K562 (cell line): ENCODE measurements at regions not wholly inside any gene's neighbourhood (a gene's known extent, or its start where the extent isn't known, plus 50 kb on each side); places are given as distances from the start of the nearest gene placed in this dataset.

ENCODE experiments used
- ATAC-seq: fragments of 200-7000 bp; cut with Tn5 transposase; 3 replicates; pipeline ENCODE4 v1.9.1; 2020; ENCODE audit warnings: moderate library complexity
- BruUV-seq: library from RNA; stranded (reverse); fragments of 400-500 nt; replicated peaks from 2 replicates; lab custom pipeline; 2021; lab: Mats Ljungman, UMichigan
- CTCF ChIA-PET: fragments of 300-600 bp; formaldehyde crosslinking; extraction: SDS; loops from one replicate; lab custom pipeline; 2021; ENCODE audit warnings: low intra/inter-chr PET ratio; lab: Yijun Ruan, JAX
- POLR2A ChIA-PET: fragments of 300-600, 350-650 bp; sonication (Branson Sonifier 250); formaldehyde crosslinking; extraction: SDS; loops from one replicate; lab custom pipeline; 2021; ENCODE audit warnings: antibody characterized with exemption, inconsistent platforms; lab: Yijun Ruan, JAX
- DNase-seq, 4 experiments: peaks; one replicate each; pipeline versions ENCODE4 v3.0.0 to v3.0.0-alpha.2; 2011 to 2018; ENCODE audit warnings: low spot score in 3 of 4, mixed read lengths in 3 of 4; ENCODE audit errors: extremely low read depth in 1 of 4
- FAIRE-seq: peaks from 2 replicates; lab custom pipeline; 2011; peaks lifted over from hg19 to GRCh38; lab: Jason Lieb, UNC
- H2AFZ ChIP-seq: 2 replicates; pipeline ENCODE4 v1.6.0; 2011; ENCODE audit warnings: low read depth, low read length, control low read depth, inconsistent platforms
- H3K27ac ChIP-seq: fragments of 200-600 bp; 3 replicates; pipeline ENCODE4 v1.8.0; 2011; ENCODE audit warnings: low read depth, mild to moderate bottlenecking, control low read depth, inconsistent platforms, low read length, moderate library complexity, mixed read lengths; ENCODE audit errors: extremely low read depth
- H3K27me3 ChIP-seq, 2 experiments: fragments of 300-600 bp in 1 of 2; 2 replicates in 1 of 2; 3 replicates in 1 of 2; pipeline versions ENCODE4 v1.6.0 to v1.8.0; 2011; ENCODE audit warnings: inconsistent platforms in 2 of 2, low read length in 2 of 2, mild to moderate bottlenecking in 1 of 2, mixed read lengths in 1 of 2, moderate library complexity in 1 of 2; ENCODE audit not compliant: control insufficient read depth in 2 of 2, insufficient read depth in 2 of 2
- H3K36me3 ChIP-seq: fragments of 300-600 bp; 3 replicates; pipeline ENCODE4 v1.8.0; 2011; ENCODE audit warnings: mild to moderate bottlenecking, low read length, inconsistent platforms; ENCODE audit not compliant: control insufficient read depth, insufficient read depth
- H3K4me1 ChIP-seq, 2 experiments: fragments of 200-600 bp in 1 of 2; replicated peaks in 1 of 2; 2 replicates in 1 of 2; 3 replicates in 1 of 2; pipeline versions ENCODE4 v1.5.1 to v1.8.0; 2011; ENCODE audit warnings: inconsistent platforms in 2 of 2, low read length in 2 of 2, mild to moderate bottlenecking in 1 of 2, mixed read lengths in 1 of 2, moderate library complexity in 1 of 2; ENCODE audit not compliant: control insufficient read depth in 2 of 2, insufficient read depth in 2 of 2
- H3K4me2 ChIP-seq: 2 replicates; pipeline ENCODE4 v1.6.1; 2011; ENCODE audit warnings: low read length, control low read depth, inconsistent platforms, mixed read lengths; ENCODE audit not compliant: insufficient read depth
- H3K4me3 ChIP-seq: fragments of 200-600 bp; sonication (generic), shearing (Covaris generic); 2 replicates; pipeline ENCODE4 v1.5.1; 2016; ENCODE audit warnings: control low read depth, inconsistent platforms
- H3K79me2 ChIP-seq: fragments of 200-600 bp; 3 replicates; pipeline ENCODE4 v1.8.0; 2011; ENCODE audit warnings: low read length, inconsistent platforms; ENCODE audit not compliant: control insufficient read depth, insufficient read depth
- H3K9ac ChIP-seq, 2 experiments: 2 replicates each; pipeline versions ENCODE4 v1.6.0 to v1.6.1; 2011; ENCODE audit warnings: low read depth in 2 of 2, low read length in 2 of 2, control low read depth in 1 of 2, inconsistent platforms in 1 of 2, mild to moderate bottlenecking in 1 of 2, mixed read lengths in 1 of 2; ENCODE audit not compliant: insufficient read depth in 1 of 2
- H3K9me1 ChIP-seq: one replicate; pipeline ENCODE4 v1.6.0; 2011; ENCODE audit warnings: inconsistent platforms, mild to moderate bottlenecking, low read length, moderate library complexity; ENCODE audit not compliant: control insufficient read depth, insufficient read depth
- H3K9me3 ChIP-seq: replicated peaks from 2 replicates; pipeline ENCODE4 v1.5.1; 2011; ENCODE audit warnings: low read depth, low read length, inconsistent platforms; ENCODE audit not compliant: control insufficient read depth, insufficient read depth
- H4K20me1 ChIP-seq: replicated peaks from 2 replicates; pipeline ENCODE4 v1.6.1; 2011; ENCODE audit warnings: low read length, inconsistent platforms, mixed read lengths; ENCODE audit not compliant: control insufficient read depth, insufficient read depth
- ARID1B ChIP-seq: fragments of 450-650 bp; IDR thresholded peaks from 2 replicates; pipeline ENCODE4 v1.6.1; 2016; ENCODE audit warnings: antibody characterized with exemption, mild to moderate bottlenecking, inconsistent platforms
- CBFA2T3 ChIP-seq: fragments of 450-650 bp; IDR thresholded peaks from 2 replicates; pipeline ENCODE4 v1.6.1; 2017
- CBX8 ChIP-seq: fragments of 200-600 bp; sonication (generic); IDR thresholded peaks from 2 replicates; pipeline ENCODE4 v1.6.1; 2012; ENCODE audit warnings: borderline replicate concordance, mixed run types, low read depth, mild to moderate bottlenecking, moderate library complexity, mixed read lengths, low read length, control low read depth, inconsistent platforms; ENCODE audit not compliant: poor library complexity, severe bottlenecking; ENCODE audit errors: extremely low read depth
- DIDO1 ChIP-seq: fragments of 450-650 bp; IDR thresholded peaks from 2 replicates; pipeline ENCODE4 v1.6.1; 2016; ENCODE audit warnings: low read depth, missing biosample characterization, missing genetic modification characterization
- ETV1 ChIP-seq: fragments of 450-650 bp; conservative IDR thresholded peaks from 2 replicates; pipeline ENCODE4 v1.6.1; 2016; ENCODE audit warnings: missing genetic modification characterization, control low read depth, low read depth, missing compliant biosample characterization
- ETV5 ChIP-seq: sonication (generic); formaldehyde crosslinking; IDR thresholded peaks from 2 replicates; pipeline ENCODE4 v1.4.0; 2020; ENCODE audit warnings: low read depth, mild to moderate bottlenecking, missing genetic modification reagents
- KDM2B ChIP-seq: fragments of 250-450 bp; sonication (Bioruptor Pico); IDR thresholded peaks from 2 replicates; pipeline ENCODE4 v1.8.0; 2021; ENCODE audit warnings: mild to moderate bottlenecking, moderate library complexity
- KLF16 ChIP-seq: IDR thresholded peaks from 2 replicates; pipeline ENCODE4 v1.6.1; 2016; ENCODE audit warnings: antibody characterized with exemption
- NR3C1 ChIP-seq: sonication (generic); formaldehyde crosslinking; IDR thresholded peaks from 2 replicates; pipeline ENCODE4 v1.8.1; 2022; ENCODE audit warnings: missing genetic modification reagents
- PCBP1 ChIP-seq: fragments of 200-400 bp; formaldehyde crosslinking; IDR thresholded peaks from 2 replicates; pipeline ENCODE4 v1.6.1; 2018; ENCODE audit warnings: mild to moderate bottlenecking, low read depth, low read length; ENCODE audit not compliant: poor library complexity, severe bottlenecking
- PHF21A ChIP-seq: fragments of 450-650 bp; IDR thresholded peaks from 2 replicates; pipeline ENCODE4 v1.6.1; 2017; ENCODE audit warnings: low read depth, borderline replicate concordance
- PTRF ChIP-seq: fragments of 450-650 bp; IDR thresholded peaks from 2 replicates; pipeline ENCODE4 v1.6.1; 2016; ENCODE audit warnings: mild to moderate bottlenecking, missing genetic modification characterization, missing compliant biosample characterization
- RCOR1 ChIP-seq, 2 experiments: IDR thresholded peaks; 2 replicates each; pipeline ENCODE4 v1.6.1; 2012; ENCODE audit warnings: low read depth in 2 of 2, low read length in 2 of 2, borderline replicate concordance in 1 of 2, improper control_type of control experiment in 1 of 2
- RERE ChIP-seq: sonication (generic); formaldehyde crosslinking; IDR thresholded peaks from 2 replicates; pipeline ENCODE4 v1.8.0; 2023; ENCODE audit warnings: missing genetic modification reagents, mild to moderate bottlenecking, borderline replicate concordance
- SMARCE1 ChIP-seq: fragments of 450-650 bp; IDR thresholded peaks from 2 replicates; pipeline ENCODE4 v1.7.1; 2016; ENCODE audit warnings: mild to moderate bottlenecking
- TAL1 ChIP-seq: fragments of 450-650 bp; IDR thresholded peaks from 2 replicates; pipeline ENCODE4 v1.6.1; 2016; ENCODE audit warnings: mild to moderate bottlenecking
- TEAD1 ChIP-seq, 2 experiments: fragments of 450-650 bp in 1 of 2; sonication (generic) in 1 of 2; formaldehyde crosslinking; IDR thresholded peaks; 2 replicates each; pipeline versions ENCODE4 v1.4.0 to v1.8.0; 2020 to 2022; ENCODE audit warnings: mild to moderate bottlenecking in 2 of 2, missing genetic modification reagents in 1 of 2
- TEAD4 ChIP-seq, 2 experiments: sonication (generic) in 1 of 2; formaldehyde crosslinking in 1 of 2; IDR thresholded peaks; 2 replicates each; pipeline versions ENCODE4 v1.6.1 to v1.8.0; 2012 to 2022; ENCODE audit warnings: borderline replicate concordance in 1 of 2, inconsistent platforms in 1 of 2, low read length in 1 of 2, mild to moderate bottlenecking in 1 of 2, missing genetic modification reagents in 1 of 2
- ZBTB7A ChIP-seq: IDR thresholded peaks from 2 replicates; pipeline ENCODE4 v1.6.1; 2011; ENCODE audit warnings: low read depth, mild to moderate bottlenecking, low read length, moderate library complexity, borderline replicate concordance; ENCODE audit not compliant: control insufficient read depth
- WGBS: fragments of 100-300 bp; shearing (Covaris generic); methylation state at CpG from one replicate; pipeline ENCODE4 v1.1.6; 2016; ENCODE audit warnings: low coverage, mixed read lengths; ENCODE audit not compliant: insufficient coverage; ENCODE audit errors: missing lambda C conversion rate; 5-methylcytosine and 5-hydroxymethylcytosine counted together
- in situ Hi-C: fragments of 300-500 bp; cut with MboI; formaldehyde crosslinking; loops from 4 replicates; pipeline ENCODE4 v1.15.0; 2018; ENCODE audit warnings: inconsistent platforms, mixed read lengths
- intact Hi-C: fragments of 100-400 bp; cut with micrococcal nuclease; formaldehyde crosslinking; loops from 2 replicates; pipeline ENCODE4 v1.14.2; 2022

GRCh38 chr1:8249838-8250237 is 68.1 kb upstream of the SLC45A1 start:
- no peak overlapping the region for H3K9ac ChIP-seq
- POLR2A ChIA-PET, result interaction anchor here (1.4 kb wide), 1 partner anchor 58 kb away, joined by 3 read pairs; no protein-coding TSS in a partner anchor
- H3K9me1 ChIP-seq, result no peaks in the 10 kb centered on the region
- H3K79me2 ChIP-seq, result no peaks in the 10 kb centered on the region
- no peaks in the 10 kb centered on the region; a peak in 1 of 5 replicates for H3K4me1 ChIP-seq
- WGBS, result 3% methylated on average over 4 of the region's 4 CpGs
- H3K27me3 ChIP-seq, result peaks cover 24 to 54% of the 10 kb centered on the region in 2 experiments
- H3K36me3 ChIP-seq, result no peaks in the 10 kb centered on the region
- no peaks in the 10 kb centered on the region for H4K20me1 ChIP-seq
- no peak overlapping the region for H3K27ac ChIP-seq
- BruUV-seq, result no TSS peak
- FAIRE-seq (no peak), ATAC-seq (no peak), DNase-seq (peak in 1 of 4 experiments; percentile 14)
- H3K9me3 ChIP-seq, result no peaks in the 10 kb centered on the region
- no peak overlapping the region for H3K4me3 ChIP-seq
- H2AFZ ChIP-seq, result no peak overlapping the region
- in situ Hi-C loops (no loop called here), intact Hi-C loops (no loop called here)
- H3K4me2 ChIP-seq, result no peak overlapping the region
- CTCF ChIA-PET, result no interaction called here
- TF ChIP-seq PCBP1 (no peak), TAL1 (peak; percentile 36; the same call in 1 of the 2 replicates), PHF21A (no peak), KLF16 (peak; percentile 57; the same call in 1 of the 2 replicates), PTRF (tag) (no peak), NR3C1 (CRISPR knock-in tag) (no peak), DIDO1 (no peak), CBFA2T3 (peak; percentile 35), ETV5 (CRISPR knock-in tag) (peak; percentile 28; the same call in 1 of the 2 replicates), ARID1B (peak; percentile 60), TEAD1 (CRISPR knock-in tag; IDR thresholded peaks at IDR 0.05) (0 out of 4 replicates have a peak, but pooled peaks of 1 of the 2 experiments have one; percentile 11), RCOR1 (IDR thresholded peaks at IDR 0.05; ENCODE audit: borderline replicate concordance in 1 of 2, low read depth in 2 of 2, low read length in 2 of 2) (peak in 1 of 2 experiments; percentile 80; a peak in 2 of 4 replicates), ZBTB7A (no peak), TEAD4 (IDR thresholded peaks at IDR 0.05; ENCODE audit: low read length) (peak; percentile 52; the same call in 1 of the 2 replicates), TEAD4 (CRISPR knock-in tag; IDR thresholded peaks at IDR 0.05; ENCODE audit: borderline replicate concordance) (no peak), ETV1 (tag) (peak; percentile 43; the same call in 1 of the 2 replicates), KDM2B (no peak), SMARCE1 (no peak), CBX8 (no peak), RERE (CRISPR knock-in tag) (no peak)
